Small intestine (tissue), 7 donors: ENCODE measurements at regions not wholly inside any gene's neighbourhood (a gene's known extent, or its start where the extent isn't known, plus 50 kb on each side); places are given as distances from the start of the nearest gene placed in this dataset.

Experiments
- DNase-seq, 2 donors: peaks; one replicate each; pipeline versions ENCODE4 v3.0.0 to v3.0.0-alpha.2; 2013
- FAIRE-seq: peaks from 2 replicates; lab custom pipeline; 2012; peaks lifted over from hg19 to GRCh38; lab: Jason Lieb, UNC
- H3K27ac ChIP-seq, 3 donors: one replicate each; pipeline ENCODE4 v1.5.1; 2013; ENCODE audit warnings: low read length in 2 of 3, mild to moderate bottlenecking in 2 of 3, control low read depth in 1 of 3, inconsistent platforms in 1 of 3, low read depth in 1 of 3, moderate library complexity in 1 of 3
- H3K27me3 ChIP-seq, 3 donors: one replicate each; pipeline ENCODE4 v1.6.1; 2013; ENCODE audit warnings: low read length in 3 of 3, inconsistent platforms in 1 of 3; ENCODE audit not compliant: control insufficient read depth in 3 of 3, insufficient read depth in 3 of 3
- H3K36me3 ChIP-seq, 3 donors: one replicate each; pipeline ENCODE4 v1.6.1; 2013; ENCODE audit warnings: low read length in 3 of 3, inconsistent platforms in 1 of 3, low read depth in 1 of 3, mild to moderate bottlenecking in 1 of 3, moderate library complexity in 1 of 3; ENCODE audit not compliant: control insufficient read depth in 3 of 3, insufficient read depth in 2 of 3
- H3K4me1 ChIP-seq, 3 donors: one replicate each; pipeline ENCODE4 v1.6.1; 2013; ENCODE audit warnings: low read length in 2 of 3, inconsistent platforms in 1 of 3, low read depth in 1 of 3, mild to moderate bottlenecking in 1 of 3, moderate library complexity in 1 of 3; ENCODE audit not compliant: control insufficient read depth in 3 of 3, insufficient read depth in 2 of 3
- H3K4me3 ChIP-seq, 3 donors: one replicate each; pipeline ENCODE4 v1.5.1; 2013; ENCODE audit warnings: low read length in 3 of 3, control low read depth in 1 of 3, inconsistent platforms in 1 of 3, low read depth in 1 of 3, mild to moderate bottlenecking in 1 of 3, moderate library complexity in 1 of 3
- H3K9me3 ChIP-seq, 2 donors: one replicate each; pipeline ENCODE4 v1.6.1; 2013; ENCODE audit warnings: low read depth in 1 of 2, low read length in 1 of 2; ENCODE audit not compliant: control insufficient read depth in 2 of 2, insufficient read depth in 1 of 2
- whole genome bisulfite sequencing, 3 donors: extraction: QIAGEN DNeasy Blood & Tissue Kit; methylation state at CpG; one replicate each; pipeline ENCODE4 v1.1.7; 2013; 5-methylcytosine and 5-hydroxymethylcytosine counted together
- donor health status: healthy with polysubstance abuse.
- donor health status: control.
- donor health status: control.
- donor health status: Bipolar disorder and iron deficiency.
- donor health status: healthy.

DNA sequence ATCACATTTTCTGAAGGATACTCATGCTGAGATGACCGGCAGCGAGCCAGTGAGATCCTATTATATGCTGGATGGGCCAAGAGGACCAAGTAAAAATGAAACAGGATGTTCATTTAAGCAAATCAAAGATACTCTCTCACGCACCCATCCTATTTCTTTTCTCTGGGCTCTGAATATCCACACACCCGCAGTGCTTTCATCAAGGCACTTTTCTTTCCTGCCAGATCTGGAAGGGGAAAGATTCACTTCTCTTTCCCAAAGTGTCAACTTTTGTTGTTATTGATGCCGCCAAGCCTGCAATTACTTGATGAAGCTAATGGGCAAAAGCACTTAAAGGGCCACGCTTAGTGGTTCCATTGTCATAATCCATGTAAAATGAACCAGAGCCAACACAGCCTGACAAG is 191.9 kb upstream of the CHAC2 start:
- FAIRE-seq (no peak), DNase-seq (no peak)
- Histone ChIP-seq H3K27me3 (peaks cover 0 to 3% (median 0%) of the 10 kb centered on the region in 3 donors), H3K27ac (no peak overlapping the region), H3K36me3 (no peaks in the 10 kb centered on the region), H3K4me1 (no peaks in the 10 kb centered on the region), H3K9me3 (no peaks in the 10 kb centered on the region), H3K4me3 (no peak overlapping the region)
- WGBS, 3 donors: 72 to 88% (median 78%) methylated on average over 6 of the region's 6 CpGs

DNA sequence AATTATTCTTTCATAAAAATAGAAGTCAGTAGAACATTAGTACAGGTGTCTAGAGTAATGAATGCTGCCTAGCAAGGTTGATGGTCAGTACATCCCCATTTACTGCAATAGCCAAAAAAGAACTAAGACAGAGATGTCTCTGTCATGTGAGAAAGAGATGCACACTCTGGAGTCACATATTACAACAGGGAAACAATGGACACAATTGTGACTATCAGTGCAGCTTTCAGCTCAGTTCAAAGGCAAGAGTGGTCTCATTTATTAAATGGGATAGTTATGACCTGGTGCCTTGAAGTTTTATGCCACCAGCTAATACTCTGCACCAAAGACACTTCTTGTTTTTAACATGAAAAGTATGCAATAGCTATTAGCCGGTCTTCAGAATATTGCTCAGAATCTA is 194.9 kb upstream of the CHAC2 start:
- FAIRE-seq: no peak
- Histone ChIP-seq H3K4me1 (no peaks in the 10 kb centered on the region), H3K9me3 (no peaks in the 10 kb centered on the region), H3K27me3 (no peaks in the 10 kb centered on the region), H3K4me3 (no peak overlapping the region), H3K36me3 (no peaks in the 10 kb centered on the region), H3K27ac (no peak overlapping the region)
- WGBS, 3 donors: 92 to 100% (median 97%) methylated on average over 1 of the region's 1 CpG
- no peak for DNase-seq

DNA sequence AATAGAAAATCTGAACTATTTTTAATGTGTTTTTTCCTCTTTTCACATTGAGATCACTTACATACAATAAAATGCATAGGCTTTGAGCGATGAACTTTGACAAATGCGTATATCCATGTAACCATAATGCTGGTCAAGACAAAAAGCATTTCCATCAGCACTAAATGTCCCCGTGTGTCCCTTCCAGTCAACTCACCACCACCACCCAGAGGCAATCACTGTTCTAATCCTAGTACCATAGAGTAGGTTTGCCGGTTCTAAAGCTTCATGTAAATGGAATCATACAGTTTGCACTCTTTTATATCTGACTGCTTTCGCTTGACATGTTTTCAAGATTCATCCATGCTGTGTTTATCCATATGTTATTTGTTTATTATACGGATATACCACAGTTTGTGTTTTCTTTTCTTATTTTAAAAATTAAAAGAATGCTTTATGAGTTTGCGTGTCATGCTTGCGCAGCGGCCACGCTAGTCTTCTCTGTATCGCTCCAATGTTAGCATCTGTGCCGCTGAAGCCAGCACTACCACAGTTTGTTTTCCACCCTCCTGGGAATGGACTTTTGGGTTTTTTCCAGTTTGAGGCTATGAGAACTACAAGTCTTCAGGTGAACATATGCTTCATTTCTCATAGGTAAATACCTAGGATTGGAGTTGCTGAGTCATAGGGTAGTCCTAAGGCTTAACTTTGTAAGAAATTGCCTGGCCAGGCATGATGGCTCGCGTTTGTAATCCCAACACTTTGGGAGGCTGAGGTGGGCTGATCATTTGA is 197.5 kb upstream of the CHAC2 start:
- 87 to 91% (median 91%) methylated on average over 14 of the region's 14 CpGs for WGBS, 3 donors
- FAIRE-seq (no peak), DNase-seq (no peak)
- Histone ChIP-seq H3K36me3 (no peaks in the 10 kb centered on the region), H3K27me3 (no peaks in the 10 kb centered on the region), H3K27ac (no peak overlapping the region), H3K9me3 (no peaks in the 10 kb centered on the region), H3K4me3 (no peak overlapping the region), H3K4me1 (no peaks in the 10 kb centered on the region)

DNA sequence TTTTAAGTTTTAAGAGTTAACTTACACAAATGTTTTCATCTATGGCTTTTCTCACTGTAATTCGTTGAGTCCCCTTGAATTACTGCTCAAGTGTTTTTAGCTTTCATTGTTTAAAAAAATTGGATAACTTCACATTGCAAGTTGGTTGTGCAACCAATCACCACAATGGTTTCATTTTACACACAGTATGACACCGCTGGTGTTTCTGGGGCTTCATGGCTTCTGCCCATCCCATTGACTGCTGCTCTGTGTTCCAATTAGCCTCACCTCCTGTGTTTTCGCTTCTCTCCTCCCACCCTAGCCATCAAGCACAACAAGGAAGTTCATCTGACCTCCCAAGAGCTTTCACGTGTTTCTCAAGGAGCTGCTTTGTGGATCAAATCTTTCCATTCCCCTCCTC is 199.1 kb upstream of the CHAC2 start:
- Histone ChIP-seq H3K27me3 (no peaks in the 10 kb centered on the region), H3K27ac (no peak overlapping the region), H3K4me1 (no peaks in the 10 kb centered on the region), H3K4me3 (no peak overlapping the region), H3K9me3 (no peaks in the 10 kb centered on the region), H3K36me3 (no peaks in the 10 kb centered on the region)
- DNase-seq (no peak), FAIRE-seq (no peak)
- WGBS, 3 donors: 52 to 63% (median 54%) methylated on average over 4 of the region's 4 CpGs

DNA sequence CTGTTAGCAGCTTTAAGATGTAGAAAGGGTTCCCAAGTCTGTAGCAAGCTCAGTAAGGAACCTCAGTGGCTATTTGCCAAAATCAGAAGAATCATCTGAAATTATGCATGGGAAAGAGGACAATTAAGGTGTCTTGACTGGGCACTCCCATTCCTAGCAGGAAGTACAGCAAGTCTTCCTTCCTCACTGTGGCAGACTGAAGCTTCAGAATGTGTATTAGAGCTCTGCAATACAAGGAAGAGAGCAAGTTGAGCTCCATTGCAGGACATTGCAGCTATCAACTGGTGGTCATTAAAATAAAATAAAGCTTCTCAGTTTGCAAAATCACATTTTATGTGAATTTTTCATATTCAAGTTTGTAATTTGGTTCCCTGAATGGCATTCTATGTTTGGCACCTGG is 200.5 kb upstream of the CHAC2 start:
- Histone ChIP-seq H3K9me3 (no peaks in the 10 kb centered on the region), H3K36me3 (no peaks in the 10 kb centered on the region), H3K4me3 (no peak overlapping the region), H3K27me3 (no peaks in the 10 kb centered on the region), H3K27ac (no peak overlapping the region), H3K4me1 (no peaks in the 10 kb centered on the region)
- no peak for FAIRE-seq
- no peak for DNase-seq

DNA sequence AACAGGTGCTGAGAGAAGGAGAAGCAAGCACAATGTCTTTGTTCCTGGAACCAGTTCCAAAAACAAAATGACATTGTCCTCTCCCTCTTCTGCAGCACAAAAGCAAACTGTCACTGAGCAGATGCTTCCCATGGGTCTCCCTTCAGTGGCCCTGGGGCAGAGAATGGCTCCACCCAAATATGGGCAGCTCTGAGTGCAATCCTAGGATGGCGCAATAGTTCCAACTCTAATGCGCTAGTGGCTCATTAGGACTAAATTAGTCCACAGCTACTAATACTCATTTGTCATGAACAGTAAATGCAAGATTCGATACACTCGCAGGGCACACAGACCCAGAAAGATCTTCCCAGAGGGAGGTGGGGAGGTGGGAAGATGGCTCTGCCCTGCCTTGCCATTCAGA is 205.2 kb upstream of the CHAC2 start:
- no peaks in the 10 kb centered on the region for H3K27me3 ChIP-seq
- H3K27ac ChIP-seq: no peak overlapping the region
- H3K4me1 ChIP-seq: no peaks in the 10 kb centered on the region
- FAIRE-seq (no peak), DNase-seq (no peak)
- 90 to 95% (median 94%) methylated on average over 4 of the region's 4 CpGs for WGBS, 3 donors
- no peak overlapping the region for H3K4me3 ChIP-seq
- H3K9me3 ChIP-seq: peaks cover 0 to 1% of the 10 kb centered on the region in 2 donors
- no peaks in the 10 kb centered on the region for H3K36me3 ChIP-seq

DNA sequence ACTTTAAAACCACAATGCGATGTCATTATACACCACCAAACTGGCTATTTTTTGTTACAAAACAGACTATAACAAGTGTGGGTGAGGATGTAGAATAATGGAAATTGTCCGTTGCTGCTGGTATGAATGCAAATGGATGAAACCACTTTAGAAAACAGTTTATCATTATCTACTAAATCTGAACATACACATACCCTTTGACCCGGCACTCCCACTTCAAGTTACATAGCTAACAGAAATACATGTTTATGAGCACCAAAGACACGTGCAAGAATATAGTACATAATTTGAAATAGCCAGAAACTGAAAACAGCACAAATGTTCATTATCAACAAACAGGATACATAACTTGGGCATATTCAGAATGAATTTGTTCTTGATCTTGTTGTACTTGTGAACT is 206.4 kb upstream of the CHAC2 start:
- WGBS, 3 donors: 39 to 70% (median 56%) methylated on average over 4 of the region's 4 CpGs
- DNase-seq: peak; percentile 31 to 33
- Histone ChIP-seq H3K4me3 (no peak overlapping the region), H3K36me3 (no peaks in the 10 kb centered on the region), H3K27me3 (no peaks in the 10 kb centered on the region), H3K9me3 (peaks cover 0 to 3% of the 10 kb centered on the region in 2 donors), H3K4me1 (no peaks in the 10 kb centered on the region), H3K27ac (no peak overlapping the region)
- FAIRE-seq: no peak

DNA sequence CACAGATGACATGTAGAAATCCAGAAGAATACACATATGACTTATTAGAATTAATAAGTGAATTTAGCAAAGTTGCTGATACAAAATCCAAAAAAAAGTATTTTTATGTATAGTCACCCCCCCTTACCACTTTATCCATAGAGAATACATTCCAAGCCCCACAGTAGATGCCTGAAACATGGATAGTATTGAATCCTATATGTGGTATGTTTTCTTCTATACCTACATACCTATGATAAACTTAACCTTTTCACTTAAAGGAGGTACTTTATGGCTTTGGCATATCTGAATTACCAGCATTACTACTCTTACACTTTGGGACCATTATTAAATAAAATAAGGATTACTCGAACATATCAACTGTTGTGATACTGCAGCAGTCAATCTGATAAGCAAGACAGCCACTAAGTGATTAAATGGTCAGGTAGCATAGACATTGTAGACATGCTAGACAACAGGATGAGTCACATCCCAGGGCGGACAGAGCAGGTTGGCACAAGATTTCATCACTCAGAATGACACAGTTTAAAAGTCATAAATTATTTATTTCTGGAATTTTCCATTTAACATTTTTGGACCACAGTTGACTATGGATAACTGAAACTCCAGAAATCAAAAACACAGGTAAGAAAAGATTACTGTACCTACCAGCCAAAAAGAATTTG is 208.2 kb upstream of the CHAC2 start:
- H3K27ac ChIP-seq: no peak overlapping the region
- peaks cover 0 to 2% (median 0%) of the 10 kb centered on the region in 3 donors for H3K27me3 ChIP-seq
- DNase-seq (no peak), FAIRE-seq (no peak)
- 56 to 68% (median 68%) methylated on average over 2 of the region's 2 CpGs for WGBS, 3 donors
- H3K9me3 ChIP-seq: peaks cover 0 to 10% of the 10 kb centered on the region in 2 donors
- no peaks in the 10 kb centered on the region for H3K36me3 ChIP-seq
- H3K4me3 ChIP-seq: no peak overlapping the region
- H3K4me1 ChIP-seq: no peaks in the 10 kb centered on the region
